GM11168 (cell line): ENCODE measurements at regions not wholly inside any gene's neighbourhood (a gene's known extent, or its start where the extent isn't known, plus 50 kb on each side); places are given as distances from the start of the nearest gene placed in this dataset.
"Not testable (repeated sequence)": the region's sequence is repeated elsewhere in the genome, so short reads cannot be mapped to it uniquely, and the experiment has no call there.

ENCODE experiments used
- in situ Hi-C: fragments of 300-500 bp; cut with MboI; formaldehyde crosslinking; loops from one replicate; pipeline ENCODE4 v1.12.0; 2022; ENCODE audit warnings: low sequenced_read_pairs; ENCODE audit not compliant: unreplicated experiment

- in situ Hi-C loops: loop anchor here (5.0 kb wide), 1 partner anchor 276 kb away; no protein-coding TSS in a partner anchor
Observed at GRCh38 chr12:131623404-131624368, 87.2 kb upstream of the SFSWAP start.

- in situ Hi-C loops: loop anchor here (5.0 kb wide), 1 partner anchor 277 kb away; no protein-coding TSS in a partner anchor
Observed at GRCh38 chr12:131624369-131624739, 86.5 kb upstream of the SFSWAP start.

GRCh38 chr12:131624756-131625501, 86.0 kb upstream of the SFSWAP start:
- in situ Hi-C loops: loop anchor here (5.0 kb wide), 1 partner anchor 278 kb away; no protein-coding TSS in a partner anchor

- in situ Hi-C loops: not testable (repeated sequence)
Observed at GRCh38 chr12:131625966-131626722, 84.7 kb upstream of the SFSWAP start.

GRCh38 chr12:131627151-131628022, 83.5 kb upstream of the SFSWAP start:
- in situ Hi-C loops: not testable (repeated sequence)

- in situ Hi-C loops: no loop called here
Observed at GRCh38 chr12:131628023-131628740, 82.7 kb upstream of the SFSWAP start.

GRCh38 chr12:131628766-131629448, 82.0 kb upstream of the SFSWAP start:
- in situ Hi-C loops: no loop called here

GRCh38 chr12:131631230-131631629, 79.7 kb upstream of the SFSWAP start:
- in situ Hi-C loops: no loop called here

GRCh38 chr12:131631889-131632651, 78.8 kb upstream of the SFSWAP start:
- in situ Hi-C loops: not testable (repeated sequence)

- in situ Hi-C loops: not testable (repeated sequence)
Observed at GRCh38 chr12:131632652-131633023, 78.3 kb upstream of the SFSWAP start.

- in situ Hi-C loops: not testable (repeated sequence)
Observed at GRCh38 chr12:131633610-131634009, 77.3 kb upstream of the SFSWAP start.

- in situ Hi-C loops: no loop called here
Observed at GRCh38 chr12:131634037-131634436, 76.9 kb upstream of the SFSWAP start.

- in situ Hi-C loops: not testable (repeated sequence)
Observed at GRCh38 chr12:131635012-131635411, 75.9 kb upstream of the SFSWAP start.

- in situ Hi-C loops: no loop called here
Observed at GRCh38 chr12:131635491-131636122, 75.3 kb upstream of the SFSWAP start.

- in situ Hi-C loops: no loop called here
Observed at GRCh38 chr12:131636266-131636665, 74.6 kb upstream of the SFSWAP start.

GRCh38 chr12:131636940-131637750, 73.7 kb upstream of the SFSWAP start:
- in situ Hi-C loops: no loop called here
